C4-2B (cell line): ENCODE measurements at regions not wholly inside any gene's neighbourhood (a gene's known extent, or its start where the extent isn't known, plus 50 kb on each side); places are given as distances from the start of the nearest gene placed in this dataset.

ENCODE experiments used
- ZFX ChIP-seq: fragments of 450-650 bp; IDR thresholded peaks from 2 replicates; pipeline ENCODE4 v1.6.1; 2017
- TF ChIP-seq, protein P1 (sequence below): fragments of 450-650 bp; conservative IDR thresholded peaks from 2 replicates; pipeline ENCODE4 v1.5.1; 2017; ENCODE audit warnings: mild to moderate bottlenecking

- TF ChIP-seq, protein P1, sequence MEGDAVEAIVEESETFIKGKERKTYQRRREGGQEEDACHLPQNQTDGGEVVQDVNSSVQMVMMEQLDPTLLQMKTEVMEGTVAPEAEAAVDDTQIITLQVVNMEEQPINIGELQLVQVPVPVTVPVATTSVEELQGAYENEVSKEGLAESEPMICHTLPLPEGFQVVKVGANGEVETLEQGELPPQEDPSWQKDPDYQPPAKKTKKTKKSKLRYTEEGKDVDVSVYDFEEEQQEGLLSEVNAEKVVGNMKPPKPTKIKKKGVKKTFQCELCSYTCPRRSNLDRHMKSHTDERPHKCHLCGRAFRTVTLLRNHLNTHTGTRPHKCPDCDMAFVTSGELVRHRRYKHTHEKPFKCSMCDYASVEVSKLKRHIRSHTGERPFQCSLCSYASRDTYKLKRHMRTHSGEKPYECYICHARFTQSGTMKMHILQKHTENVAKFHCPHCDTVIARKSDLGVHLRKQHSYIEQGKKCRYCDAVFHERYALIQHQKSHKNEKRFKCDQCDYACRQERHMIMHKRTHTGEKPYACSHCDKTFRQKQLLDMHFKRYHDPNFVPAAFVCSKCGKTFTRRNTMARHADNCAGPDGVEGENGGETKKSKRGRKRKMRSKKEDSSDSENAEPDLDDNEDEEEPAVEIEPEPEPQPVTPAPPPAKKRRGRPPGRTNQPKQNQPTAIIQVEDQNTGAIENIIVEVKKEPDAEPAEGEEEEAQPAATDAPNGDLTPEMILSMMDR = no peak
- no peak for TF ChIP-seq ZFX
Measured at GRCh38 chr3:15876669-15877068, 78.9 kb upstream of the ANKRD28 start.
